22Rv1 (cell line): ENCODE measurements at regions not wholly inside any gene's neighbourhood (a gene's known extent, or its start where the extent isn't known, plus 50 kb on each side); places are given as distances from the start of the nearest gene placed in this dataset.

ENCODE experiments used
- CTCF ChIP-seq: fragments of 450-650 bp; IDR thresholded peaks from 2 replicates; pipeline ENCODE4 v1.5.1; 2017; ENCODE audit warnings: mild to moderate bottlenecking
- ZFX ChIP-seq: fragments of 450-650 bp; IDR thresholded peaks from 2 replicates; pipeline ENCODE4 v1.6.1; 2017; ENCODE audit warnings: antibody characterized with exemption, borderline replicate concordance

GRCh38 chr5:114859438-114859735, 310.3 kb downstream of the TRIM36 start:
- TF ChIP-seq CTCF (no peak), ZFX (no peak)
